ENCODE measurements at regions not wholly inside any gene's neighbourhood (a gene's known extent, or its start where the extent isn't known, plus 50 kb on each side); places are given as distances from the start of the nearest gene placed in this dataset.

DNA sequence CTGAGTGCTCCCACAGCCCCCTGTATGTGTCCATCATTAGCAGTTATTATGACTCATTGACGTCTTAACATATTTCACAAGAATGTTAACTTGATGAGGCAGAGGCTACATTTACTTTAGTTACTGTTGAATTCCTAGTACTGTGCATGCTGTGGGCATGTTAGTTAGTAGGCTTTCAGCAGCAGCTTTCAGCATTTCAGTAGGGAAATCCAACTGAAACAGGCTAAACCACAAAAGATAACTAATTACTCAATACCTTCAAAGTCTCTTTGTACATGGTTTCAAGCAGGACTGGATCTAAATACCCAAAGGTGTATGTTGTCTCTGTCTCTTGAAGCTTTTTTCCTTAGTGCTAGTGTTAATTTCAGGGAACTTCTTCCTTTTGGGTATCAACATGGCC lies 229.9 kb upstream of the SUCLG2 start:
- CTCF ChIA-PET: no interaction called here
- DNase-seq (ENCODE audit: low spot score): no peak
- Histone ChIP-seq H3K4me3 (ENCODE audit: low read depth, low read length, poor library complexity, severe bottlenecking) (no peak overlapping the region), H3K4me1 (ENCODE audit: insufficient read depth, low read length, poor library complexity, severe bottlenecking) (no peaks in the 10 kb centered on the region), H3K27me3 (replicated peaks; ENCODE audit: insufficient read depth, low read depth, low read length, poor library complexity) (no peaks in the 10 kb centered on the region), H3K36me3 (ENCODE audit: insufficient read depth, low read length, poor library complexity, severe bottlenecking) (no peaks in the 10 kb centered on the region), H3K27ac (ENCODE audit: low read depth, low read length, poor library complexity, severe bottlenecking) (no peak overlapping the region), H3K9me3 (ENCODE audit: low read depth, low read length, poor library complexity, severe bottlenecking) (no peaks in the 10 kb centered on the region)
- BruUV-seq (replicated peaks): no TSS peak
- TF ChIP-seq, protein P1, sequence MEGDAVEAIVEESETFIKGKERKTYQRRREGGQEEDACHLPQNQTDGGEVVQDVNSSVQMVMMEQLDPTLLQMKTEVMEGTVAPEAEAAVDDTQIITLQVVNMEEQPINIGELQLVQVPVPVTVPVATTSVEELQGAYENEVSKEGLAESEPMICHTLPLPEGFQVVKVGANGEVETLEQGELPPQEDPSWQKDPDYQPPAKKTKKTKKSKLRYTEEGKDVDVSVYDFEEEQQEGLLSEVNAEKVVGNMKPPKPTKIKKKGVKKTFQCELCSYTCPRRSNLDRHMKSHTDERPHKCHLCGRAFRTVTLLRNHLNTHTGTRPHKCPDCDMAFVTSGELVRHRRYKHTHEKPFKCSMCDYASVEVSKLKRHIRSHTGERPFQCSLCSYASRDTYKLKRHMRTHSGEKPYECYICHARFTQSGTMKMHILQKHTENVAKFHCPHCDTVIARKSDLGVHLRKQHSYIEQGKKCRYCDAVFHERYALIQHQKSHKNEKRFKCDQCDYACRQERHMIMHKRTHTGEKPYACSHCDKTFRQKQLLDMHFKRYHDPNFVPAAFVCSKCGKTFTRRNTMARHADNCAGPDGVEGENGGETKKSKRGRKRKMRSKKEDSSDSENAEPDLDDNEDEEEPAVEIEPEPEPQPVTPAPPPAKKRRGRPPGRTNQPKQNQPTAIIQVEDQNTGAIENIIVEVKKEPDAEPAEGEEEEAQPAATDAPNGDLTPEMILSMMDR (conservative IDR thresholded peaks at IDR 0.05; ENCODE audit: low read depth, low read length): no peak
- TF ChIP-seq EZH2 (IDR thresholded peaks at IDR 0.05; ENCODE audit: borderline replicate concordance, low read depth, low read length, poor library complexity, severe bottlenecking): no peak
- intact Hi-C loops (cut with micrococcal nuclease; ENCODE audit: unreplicated experiment): no loop called here
- POLR2A ChIA-PET (ENCODE audit: low non-redundant PET): no interaction called here

DNA sequence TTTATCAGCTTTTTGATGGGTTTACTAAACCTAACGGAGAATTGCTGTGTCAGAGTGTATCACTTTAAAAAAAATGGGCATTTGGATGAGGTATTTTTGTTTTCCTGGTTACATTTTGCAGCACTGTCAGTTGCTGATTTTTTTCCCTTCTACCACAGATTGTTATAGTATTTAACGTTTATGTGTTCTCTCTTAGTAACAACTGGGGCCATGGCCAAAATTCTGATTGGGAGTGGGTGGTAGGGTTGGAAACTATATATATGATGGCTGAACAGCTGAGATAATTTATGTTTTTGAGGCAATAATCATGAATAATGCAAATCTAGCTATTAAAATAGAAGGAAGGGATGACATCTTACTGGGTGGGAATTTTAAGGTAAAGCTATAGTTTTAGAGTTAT lies 229.4 kb upstream of the SUCLG2 start:
- ChIA-PET CTCF (no interaction called here), POLR2A (ENCODE audit: low non-redundant PET) (no interaction called here)

DNA sequence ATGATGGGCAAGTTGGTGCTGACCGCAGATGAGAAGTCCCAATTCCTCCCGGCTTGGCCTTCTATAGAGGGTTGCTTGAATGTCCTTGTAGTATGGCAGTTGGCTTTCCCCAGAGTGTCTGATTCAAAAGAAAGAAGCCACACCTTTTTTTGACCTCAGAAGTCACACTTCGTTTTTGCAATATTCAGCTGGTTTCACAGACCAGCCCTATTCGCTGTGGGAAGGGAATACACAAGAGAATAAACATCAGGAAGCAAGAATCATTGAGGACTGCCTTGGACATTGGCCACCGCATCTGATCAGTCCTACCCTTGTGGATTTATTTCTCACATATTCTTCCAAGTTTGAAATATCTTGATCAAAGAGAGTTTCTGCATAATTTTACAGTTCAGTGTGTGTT lies 228.6 kb upstream of the SUCLG2 start:
- no peak overlapping the region for H3K4me3 ChIP-seq (ENCODE audit: low read depth, low read length, poor library complexity, severe bottlenecking)
- no TSS peak for BruUV-seq (replicated peaks)
- DNase-seq (ENCODE audit: low spot score): no peak
- H3K9me3 ChIP-seq (ENCODE audit: low read depth, low read length, poor library complexity, severe bottlenecking): no peaks in the 10 kb centered on the region
- TF ChIP-seq EZH2 (IDR thresholded peaks at IDR 0.05; ENCODE audit: borderline replicate concordance, low read depth, low read length, poor library complexity, severe bottlenecking): no peak
- TF ChIP-seq, protein P1 (conservative IDR thresholded peaks at IDR 0.05; ENCODE audit: low read depth, low read length): no peak
- no peaks in the 10 kb centered on the region for H3K27me3 ChIP-seq (replicated peaks; ENCODE audit: insufficient read depth, low read depth, low read length, poor library complexity)
- H3K27ac ChIP-seq (ENCODE audit: low read depth, low read length, poor library complexity, severe bottlenecking): no peak overlapping the region
- H3K4me1 ChIP-seq (ENCODE audit: insufficient read depth, low read length, poor library complexity, severe bottlenecking): no peaks in the 10 kb centered on the region
- POLR2A ChIA-PET (ENCODE audit: low non-redundant PET): no interaction called here
- CTCF ChIA-PET: no interaction called here
- intact Hi-C loops (cut with micrococcal nuclease; ENCODE audit: unreplicated experiment): no loop called here
- H3K36me3 ChIP-seq (ENCODE audit: insufficient read depth, low read length, poor library complexity, severe bottlenecking): no peaks in the 10 kb centered on the region

More for the DNA sequence above, 229.4 kb upstream of the SUCLG2 start:
- BruUV-seq (replicated peaks): no TSS peak
- intact Hi-C loops (cut with micrococcal nuclease; ENCODE audit: unreplicated experiment): no loop called here
- Histone ChIP-seq H3K4me1 (ENCODE audit: insufficient read depth, low read length, poor library complexity, severe bottlenecking) (no peaks in the 10 kb centered on the region), H3K36me3 (ENCODE audit: insufficient read depth, low read length, poor library complexity, severe bottlenecking) (no peaks in the 10 kb centered on the region), H3K4me3 (ENCODE audit: low read depth, low read length, poor library complexity, severe bottlenecking) (no peak overlapping the region), H3K9me3 (ENCODE audit: low read depth, low read length, poor library complexity, severe bottlenecking) (no peaks in the 10 kb centered on the region), H3K27ac (ENCODE audit: low read depth, low read length, poor library complexity, severe bottlenecking) (no peak overlapping the region), H3K27me3 (replicated peaks; ENCODE audit: insufficient read depth, low read depth, low read length, poor library complexity) (no peaks in the 10 kb centered on the region)
- no peak for DNase-seq (ENCODE audit: low spot score)
- TF ChIP-seq, protein P1 (conservative IDR thresholded peaks at IDR 0.05; ENCODE audit: low read depth, low read length): no peak
